Renal cortex interstitium (tissue), 11 donors: ENCODE measurements at regions not wholly inside any gene's neighbourhood (a gene's known extent, or its start where the extent isn't known, plus 50 kb on each side); places are given as distances from the start of the nearest gene placed in this dataset.

Experiments
- DNase-seq, 11 donors: peaks; one replicate each; pipeline ENCODE4 v3.0.0-alpha.2; 2013; ENCODE audit warnings: low read depth in 9 of 11, low spot score in 4 of 11; ENCODE audit errors: extremely low read depth in 1 of 11

GRCh38 chr6:153898360-153899059, 140.5 kb upstream of the OPRM1 start:
- no peak for DNase-seq

- DNase-seq = no peak
These were observed 156.6 kb upstream of the OPRM1 start for GRCh38 chr6:153882411-153882810.

- peak in 8 of 11 donors; percentile 2 to 45 (median 26) for DNase-seq
These were observed 165.5 kb upstream of the OPRM1 start for GRCh38 chr6:153873541-153873940.

GRCh38 chr6:153872946-153873345, 166.1 kb upstream of the OPRM1 start:
- DNase-seq = no peak

- DNase-seq = no peak
These were observed 176.1 kb upstream of the OPRM1 start for GRCh38 chr6:153862927-153863326.

GRCh38 chr6:153862139-153862538, 176.9 kb upstream of the OPRM1 start:
- no peak for DNase-seq

- DNase-seq = no peak
These were observed 180.5 kb upstream of the OPRM1 start for GRCh38 chr6:153858529-153858928.

GRCh38 chr6:153856929-153857376, 182.1 kb upstream of the OPRM1 start:
- no peak for DNase-seq

- DNase-seq = no peak
These were observed 186.6 kb upstream of the OPRM1 start for GRCh38 chr6:153852481-153852880.

GRCh38 chr6:153852034-153852433, 187.0 kb upstream of the OPRM1 start:
- DNase-seq = no peak

- DNase-seq = no peak
These were observed 189.8 kb upstream of the OPRM1 start for GRCh38 chr6:153849072-153849779.

- no peak for DNase-seq
These were observed 195.6 kb upstream of the OPRM1 start for GRCh38 chr6:153843420-153843819.

GRCh38 chr6:153842491-153842890, 196.5 kb upstream of the OPRM1 start:
- DNase-seq = no peak

- DNase-seq = no peak
These were observed 198.8 kb upstream of the OPRM1 start for GRCh38 chr6:153840039-153840850.

- DNase-seq = no peak
These were observed 206.5 kb upstream of the OPRM1 start for GRCh38 chr6:153832543-153832942.

GRCh38 chr6:153831350-153832078, 207.5 kb upstream of the OPRM1 start:
- DNase-seq = no peak

- no peak for DNase-seq
These were observed 221.9 kb upstream of the OPRM1 start for GRCh38 chr6:153817173-153817572.

GRCh38 chr6:153816366-153816765, 222.7 kb upstream of the OPRM1 start:
- peak in 5 of 11 donors; percentile 0 to 11 (median 2) for DNase-seq

- DNase-seq = no peak
These were observed 224.9 kb upstream of the OPRM1 start for GRCh38 chr6:153814136-153814535.
